ENCODE measurements at regions not wholly inside any gene's neighbourhood (a gene's known extent, or its start where the extent isn't known, plus 50 kb on each side); places are given as distances from the start of the nearest gene placed in this dataset.

- TF ChIP-seq POLR2AphosphoS5 (IDR thresholded peaks at IDR 0.05; ENCODE audit: low read depth, low read length), result no peak
- TF ChIP-seq POLR2A (IDR thresholded peaks at IDR 0.05; ENCODE audit: low read depth, low read length), result no peak
- TF ChIP-seq TAF1 (IDR thresholded peaks at IDR 0.05; ENCODE audit: low read depth, low read length), result no peak
- no peak for TF ChIP-seq PAX5 (IDR thresholded peaks at IDR 0.05; ENCODE audit: insufficient read depth, low read length, severe bottlenecking)
Observed at GRCh38 chr10:109202111-109202510, 721.2 kb downstream of the XPNPEP1 start.
